Lower leg skin (tissue), 3 donors: ENCODE measurements at regions not wholly inside any gene's neighbourhood (a gene's known extent, or its start where the extent isn't known, plus 50 kb on each side); places are given as distances from the start of the nearest gene placed in this dataset.

Experiments used
- POLR2A ChIP-seq, 2 donors: fragments of 450-650 bp; IDR thresholded peaks; one replicate each; pipeline ENCODE4 v1.6.1; 2016 to 2017; ENCODE audit warnings: antibody characterized with exemption in 2 of 2, mild to moderate bottlenecking in 1 of 2, moderate library complexity in 1 of 2
- TF ChIP-seq, protein P1 (sequence below), 3 donors: fragments of 450-650 bp; IDR thresholded peaks; one replicate each; pipeline ENCODE4 v1.5.1; 2016; ENCODE audit warnings: antibody characterized with exemption in 3 of 3, mild to moderate bottlenecking in 3 of 3, moderate library complexity in 2 of 3

- no peak for TF ChIP-seq POLR2A (IDR thresholded peaks at IDR 0.05)
- TF ChIP-seq, protein P1, sequence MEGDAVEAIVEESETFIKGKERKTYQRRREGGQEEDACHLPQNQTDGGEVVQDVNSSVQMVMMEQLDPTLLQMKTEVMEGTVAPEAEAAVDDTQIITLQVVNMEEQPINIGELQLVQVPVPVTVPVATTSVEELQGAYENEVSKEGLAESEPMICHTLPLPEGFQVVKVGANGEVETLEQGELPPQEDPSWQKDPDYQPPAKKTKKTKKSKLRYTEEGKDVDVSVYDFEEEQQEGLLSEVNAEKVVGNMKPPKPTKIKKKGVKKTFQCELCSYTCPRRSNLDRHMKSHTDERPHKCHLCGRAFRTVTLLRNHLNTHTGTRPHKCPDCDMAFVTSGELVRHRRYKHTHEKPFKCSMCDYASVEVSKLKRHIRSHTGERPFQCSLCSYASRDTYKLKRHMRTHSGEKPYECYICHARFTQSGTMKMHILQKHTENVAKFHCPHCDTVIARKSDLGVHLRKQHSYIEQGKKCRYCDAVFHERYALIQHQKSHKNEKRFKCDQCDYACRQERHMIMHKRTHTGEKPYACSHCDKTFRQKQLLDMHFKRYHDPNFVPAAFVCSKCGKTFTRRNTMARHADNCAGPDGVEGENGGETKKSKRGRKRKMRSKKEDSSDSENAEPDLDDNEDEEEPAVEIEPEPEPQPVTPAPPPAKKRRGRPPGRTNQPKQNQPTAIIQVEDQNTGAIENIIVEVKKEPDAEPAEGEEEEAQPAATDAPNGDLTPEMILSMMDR (IDR thresholded peaks at IDR 0.05) = no peak
Observed at GRCh38 chr3:41125258-41125657, 74.0 kb upstream of the CTNNB1 start.
